ENCODE measurements at regions not wholly inside any gene's neighbourhood (a gene's known extent, or its start where the extent isn't known, plus 50 kb on each side); places are given as distances from the start of the nearest gene placed in this dataset.
A peak's percentile ranks its signal among the peaks of the same experiment; 100 is the strongest.

GRCh38 chr3:102069211-102069662, 219.9 kb downstream of the NFKBIZ start:
- TF ChIP-seq CTCF (IDR thresholded peaks at IDR 0.05) (no peak), TCF12 (IDR thresholded peaks at IDR 0.05) (peak; percentile 64; the same call in 1 of the 2 replicates), RCOR1 (IDR thresholded peaks at IDR 0.05; ENCODE audit: low read length) (no peak), USF1 (IDR thresholded peaks at IDR 0.05; ENCODE audit: borderline replicate concordance, low read depth) (no peak), POLR2AphosphoS5 (IDR thresholded peaks at IDR 0.05; ENCODE audit: low read depth, low read length) (0 out of 2 replicates have a peak, but pooled peaks have one; percentile 50), JUND (IDR thresholded peaks at IDR 0.05) (peak; percentile 77)
